Suprapubic skin (tissue), 4 donors: ENCODE measurements at regions not wholly inside any gene's neighbourhood (a gene's known extent, or its start where the extent isn't known, plus 50 kb on each side); places are given as distances from the start of the nearest gene placed in this dataset.

Source experiments
- DNase-seq, 2 donors: peaks; one replicate each; pipeline ENCODE4 v3.0.0-alpha.2; 2019; ENCODE audit warnings: low spot score in 2 of 2
- H3K27ac ChIP-seq: fragments of 200-600 bp; sonication (generic); one replicate; pipeline ENCODE4 v1.5.1; 2019
- H3K27me3 ChIP-seq: fragments of 200-600 bp; sonication (generic); one replicate; pipeline ENCODE4 v1.5.1; 2019
- H3K36me3 ChIP-seq: fragments of 200-600 bp; sonication (generic); one replicate; pipeline ENCODE4 v1.5.1; 2019
- H3K4me1 ChIP-seq: fragments of 200-600 bp; sonication (generic); one replicate; pipeline ENCODE4 v1.5.1; 2019
- H3K4me3 ChIP-seq: fragments of 200-600 bp; sonication (generic); one replicate; pipeline ENCODE4 v1.5.1; 2019; ENCODE audit warnings: mild to moderate bottlenecking
- H3K9me3 ChIP-seq: fragments of 200-600 bp; sonication (generic); one replicate; pipeline ENCODE4 v1.5.1; 2019
- CTCF ChIP-seq, 2 donors: fragments of 200-600 bp in 1 of 2; fragments of 450-650 bp in 1 of 2; sonication (generic) in 1 of 2; IDR thresholded peaks; one replicate each; pipeline ENCODE4 v1.5.1; 2016 to 2019; ENCODE audit warnings: antibody characterized with exemption in 2 of 2, mild to moderate bottlenecking in 1 of 2, moderate library complexity in 1 of 2
- EP300 ChIP-seq: sonication (generic); formaldehyde crosslinking; IDR thresholded peaks from one replicate; pipeline ENCODE4 v1.6.1; 2017; ENCODE audit warnings: antibody characterized with exemption
- POLR2A ChIP-seq, 2 donors: fragments of 450-650 bp; IDR thresholded peaks; one replicate each; pipeline ENCODE4 v1.6.1; 2017; ENCODE audit warnings: antibody characterized with exemption in 2 of 2, mild to moderate bottlenecking in 2 of 2, moderate library complexity in 2 of 2
- POLR2AphosphoS5 ChIP-seq, 3 donors: sonication (generic); formaldehyde crosslinking; IDR thresholded peaks; one replicate each; pipeline ENCODE4 v1.6.1; 2017; ENCODE audit warnings: antibody characterized with exemption in 3 of 3
- WGBS: methylation state at CpG from one replicate; pipeline ENCODE4 v1.1.5; 2018; 5-methylcytosine and 5-hydroxymethylcytosine counted together

GRCh38 chr21:23613014-23613413 is 1994.3 kb downstream of the MRPL39 start:
- no peak for TF ChIP-seq POLR2A (IDR thresholded peaks at IDR 0.05)
- Histone ChIP-seq H3K4me3 (no peak overlapping the region), H3K27me3 (no peaks in the 10 kb centered on the region), H3K4me1 (no peaks in the 10 kb centered on the region), H3K36me3 (no peaks in the 10 kb centered on the region), H3K27ac (no peak overlapping the region), H3K9me3 (no peaks in the 10 kb centered on the region)
- WGBS, result 53% methylated on average over 4 of the region's 4 CpGs
- DNase-seq, result no peak

- WGBS, result 79% methylated on average over 1 of the region's 1 CpG
- no peak overlapping the region for H3K4me3 ChIP-seq
- H3K27me3 ChIP-seq, result no peaks in the 10 kb centered on the region
- no peak for TF ChIP-seq POLR2A (IDR thresholded peaks at IDR 0.05)
- TF ChIP-seq POLR2AphosphoS5 (IDR thresholded peaks at IDR 0.05), result no peak
- TF ChIP-seq CTCF (IDR thresholded peaks at IDR 0.05), result no peak
- TF ChIP-seq EP300, result no peak
- H3K4me1 ChIP-seq, result no peaks in the 10 kb centered on the region
- no peaks in the 10 kb centered on the region for H3K9me3 ChIP-seq
- H3K36me3 ChIP-seq, result no peaks in the 10 kb centered on the region
- DNase-seq, result no peak
- H3K27ac ChIP-seq, result no peak overlapping the region
These were observed 1995.1 kb downstream of the MRPL39 start for GRCh38 chr21:23612210-23612609.

- Histone ChIP-seq H3K27ac (no peak overlapping the region), H3K36me3 (no peaks in the 10 kb centered on the region), H3K27me3 (no peaks in the 10 kb centered on the region), H3K4me3 (no peak overlapping the region), H3K9me3 (no peaks in the 10 kb centered on the region), H3K4me1 (no peaks in the 10 kb centered on the region)
- TF ChIP-seq POLR2AphosphoS5 (IDR thresholded peaks at IDR 0.05), result no peak
- TF ChIP-seq POLR2A (IDR thresholded peaks at IDR 0.05), result no peak
- no peak for TF ChIP-seq CTCF (IDR thresholded peaks at IDR 0.05)
- no peak for TF ChIP-seq EP300
- no peak for DNase-seq
- WGBS, result 73% methylated on average over 4 of the region's 4 CpGs
These were observed 1999.4 kb downstream of the MRPL39 start for GRCh38 chr21:23607782-23608431.

GRCh38 chr21:23601549-23601948 is 2005.7 kb downstream of the MRPL39 start:
- H3K36me3 ChIP-seq, result no peaks in the 10 kb centered on the region
- no peaks in the 10 kb centered on the region for H3K27me3 ChIP-seq
- TF ChIP-seq EP300, result no peak
- no peak for TF ChIP-seq POLR2AphosphoS5 (IDR thresholded peaks at IDR 0.05)
- TF ChIP-seq POLR2A (IDR thresholded peaks at IDR 0.05), result no peak
- no peak for TF ChIP-seq CTCF (IDR thresholded peaks at IDR 0.05)
- no peak overlapping the region for H3K27ac ChIP-seq
- no peaks in the 10 kb centered on the region for H3K9me3 ChIP-seq
- no peak for DNase-seq
- WGBS, result 89% methylated on average over 4 of the region's 4 CpGs
- H3K4me3 ChIP-seq, result no peak overlapping the region
- no peaks in the 10 kb centered on the region for H3K4me1 ChIP-seq

- Histone ChIP-seq H3K9me3 (no peaks in the 10 kb centered on the region), H3K4me1 (no peaks in the 10 kb centered on the region), H3K36me3 (no peaks in the 10 kb centered on the region), H3K27ac (no peak overlapping the region), H3K27me3 (no peaks in the 10 kb centered on the region), H3K4me3 (no peak overlapping the region)
- WGBS, result 87% methylated on average over 1 of the region's 1 CpG
- no peak for DNase-seq
- TF ChIP-seq POLR2A (IDR thresholded peaks at IDR 0.05), result no peak
- TF ChIP-seq CTCF (IDR thresholded peaks at IDR 0.05), result no peak
- no peak for TF ChIP-seq EP300
- no peak for TF ChIP-seq POLR2AphosphoS5 (IDR thresholded peaks at IDR 0.05)
These were observed 2013.7 kb downstream of the MRPL39 start for GRCh38 chr21:23593582-23593981.

GRCh38 chr21:23585419-23585818 is 2021.9 kb downstream of the MRPL39 start:
- WGBS, result 70% methylated on average over 2 of the region's 2 CpGs

More at GRCh38 chr21:23585419-23585818, 2021.9 kb downstream of the MRPL39 start:
- TF ChIP-seq CTCF (IDR thresholded peaks at IDR 0.05) (no peak), EP300 (no peak), POLR2A (IDR thresholded peaks at IDR 0.05) (no peak), POLR2AphosphoS5 (IDR thresholded peaks at IDR 0.05) (no peak)
- Histone ChIP-seq H3K4me1 (no peaks in the 10 kb centered on the region), H3K36me3 (no peaks in the 10 kb centered on the region), H3K27ac (no peak overlapping the region), H3K4me3 (no peak overlapping the region), H3K9me3 (no peaks in the 10 kb centered on the region), H3K27me3 (no peaks in the 10 kb centered on the region)
- no peak for DNase-seq
